Karpas-422 (cell line): ENCODE measurements at regions not wholly inside any gene's neighbourhood (a gene's known extent, or its start where the extent isn't known, plus 50 kb on each side); places are given as distances from the start of the nearest gene placed in this dataset.

ENCODE experiments used
- DNase-seq: peaks from one replicate; pipeline ENCODE4 v3.0.0-alpha.2; 2015
- H2AFZ ChIP-seq: fragments of 200-600 bp; sonication (generic); 2 replicates; pipeline ENCODE4 v1.6.1; 2014; ENCODE audit warnings: antibody characterized with exemption, low read length, mixed read lengths
- H3K27ac ChIP-seq: fragments of 200-600 bp; sonication (generic); 2 replicates; pipeline ENCODE4 v1.5.1; 2014; ENCODE audit warnings: mild to moderate bottlenecking, low read length, moderate library complexity
- H3K27me3 ChIP-seq: fragments of 200-600 bp; sonication (generic); 2 replicates; pipeline ENCODE4 v1.6.1; 2014; ENCODE audit warnings: low read length, mixed read lengths
- H3K36me3 ChIP-seq: fragments of 200-600 bp; sonication (generic); 2 replicates; pipeline ENCODE4 v1.6.1; 2014; ENCODE audit warnings: low read length, mixed read lengths; ENCODE audit not compliant: insufficient read depth
- H3K4me1 ChIP-seq: fragments of 200-600 bp; sonication (generic); 2 replicates; pipeline ENCODE4 v1.6.1; 2014; ENCODE audit warnings: mild to moderate bottlenecking, low read length, mixed read lengths
- H3K4me2 ChIP-seq: fragments of 200-600 bp; sonication (generic); 2 replicates; pipeline ENCODE4 v1.6.1; 2014; ENCODE audit warnings: low read length, low read depth, mild to moderate bottlenecking; ENCODE audit not compliant: poor library complexity, severe bottlenecking
- H3K4me3 ChIP-seq: fragments of 200-600 bp; sonication (generic); 2 replicates; pipeline ENCODE4 v1.5.1; 2014; ENCODE audit warnings: mild to moderate bottlenecking, antibody characterized with exemption, low read length, mixed read lengths
- H3K79me2 ChIP-seq: fragments of 200-600 bp; sonication (generic); 2 replicates; pipeline ENCODE4 v1.6.1; 2014; ENCODE audit warnings: mild to moderate bottlenecking, low read length, mixed read lengths
- H3K9ac ChIP-seq: fragments of 200-600 bp; sonication (generic); 2 replicates; pipeline ENCODE4 v1.6.0; 2014; ENCODE audit warnings: low read length
- H3K9me2 ChIP-seq: fragments of 200-600 bp; sonication (generic), shearing (Covaris generic); replicated peaks from 2 replicates; pipeline ENCODE4 v1.6.0; 2014; ENCODE audit warnings: mild to moderate bottlenecking, low read length, moderate library complexity; ENCODE audit not compliant: insufficient read depth
- H3K9me3 ChIP-seq: fragments of 300-700, 200-600 bp; sonication (generic); 2 replicates; pipeline ENCODE4 v1.6.1; 2014; ENCODE audit warnings: low read length, mixed read lengths
- H4K20me1 ChIP-seq: fragments of 200-600 bp; sonication (generic); 2 replicates; pipeline ENCODE4 v1.6.1; 2014; ENCODE audit warnings: mild to moderate bottlenecking, antibody characterized with exemption, low read length, low read depth; ENCODE audit not compliant: insufficient read depth

DNA sequence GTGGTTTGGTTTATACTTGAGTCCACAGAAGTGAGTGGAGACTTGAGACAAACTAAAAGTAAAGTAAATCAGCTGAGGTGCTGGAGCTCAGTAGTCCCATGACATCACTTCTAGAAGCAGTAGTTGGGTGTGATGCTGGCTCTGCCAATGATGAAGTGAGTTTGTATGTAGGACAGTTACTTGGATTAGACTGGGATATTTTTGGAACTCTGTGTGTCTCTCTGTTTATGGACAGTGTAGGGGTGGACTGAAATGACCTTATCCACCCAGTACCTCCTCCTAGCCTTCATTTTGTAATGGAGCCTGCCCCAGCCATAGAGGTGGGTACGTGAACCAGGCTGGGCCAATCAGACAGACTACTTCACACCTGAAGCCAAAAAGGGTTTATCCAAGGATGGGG is 52.2 kb downstream of the POLR1D start:
- Histone ChIP-seq H3K4me3 (no peak overlapping the region), H3K36me3 (no peaks in the 10 kb centered on the region), H2AFZ (no peak overlapping the region), H3K4me1 (no peaks in the 10 kb centered on the region), H3K27ac (no peak overlapping the region), H3K27me3 (no peaks in the 10 kb centered on the region), H3K9me3 (no peaks in the 10 kb centered on the region), H3K4me2 (no peak overlapping the region), H3K9ac (no peak overlapping the region), H3K9me2 (no peaks in the 10 kb centered on the region), H3K79me2 (no peaks in the 10 kb centered on the region), H4K20me1 (no peaks in the 10 kb centered on the region)
- DNase-seq: no peak

DNA sequence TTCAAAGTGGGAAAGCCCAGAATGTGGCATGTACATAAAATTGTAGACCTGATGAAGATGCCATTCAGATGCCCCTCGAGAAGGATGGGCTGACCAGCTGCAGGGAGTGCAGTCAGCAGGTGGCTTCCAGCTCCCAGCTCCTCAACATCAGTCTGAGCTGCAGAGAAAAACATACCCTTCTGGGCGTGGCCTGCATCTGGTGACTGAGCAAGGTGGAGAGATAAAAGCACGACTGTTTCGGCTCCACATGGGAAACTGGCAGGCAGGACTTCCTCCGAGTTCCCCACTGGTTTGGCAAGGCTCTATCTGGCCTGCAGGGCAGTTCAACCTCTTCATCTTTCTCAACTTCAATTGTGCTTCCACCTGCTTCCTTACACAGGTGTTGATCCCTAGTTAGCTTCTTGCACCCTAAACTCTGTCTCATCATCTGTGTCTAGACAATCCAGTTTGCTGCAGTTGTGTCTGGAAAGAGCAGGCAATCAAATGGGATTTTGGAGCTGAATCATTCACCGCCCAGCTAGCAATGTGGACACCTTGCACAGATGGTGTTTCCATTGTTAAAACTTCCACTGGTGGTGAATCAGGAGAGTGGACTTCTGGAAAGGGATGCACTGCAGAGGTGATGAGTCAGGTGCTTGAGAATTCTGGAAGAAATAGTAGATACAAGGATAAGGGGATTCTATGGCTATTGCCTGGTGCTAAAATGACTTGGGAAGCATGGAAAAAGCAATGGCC is 56.8 kb downstream of the POLR1D start:
- H3K9me2 ChIP-seq: no peaks in the 10 kb centered on the region

DNA sequence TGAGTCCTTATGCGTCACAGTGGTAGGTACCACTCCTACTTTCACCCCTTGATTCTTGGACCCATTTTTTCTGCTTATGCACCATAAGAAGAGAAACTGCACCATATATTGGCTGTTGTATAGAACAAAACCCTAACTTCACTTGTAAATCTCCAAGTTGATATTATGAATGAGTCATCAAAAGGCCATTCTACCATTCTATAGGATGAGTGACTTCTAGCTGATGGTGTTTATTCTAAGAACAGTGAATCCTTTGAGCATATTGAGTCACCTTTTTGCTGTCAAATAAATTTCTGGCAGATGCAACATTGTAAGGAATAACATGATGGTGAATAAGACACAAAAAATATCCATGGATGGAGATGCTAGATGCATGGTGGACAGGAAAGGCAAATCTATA is 57.7 kb downstream of the POLR1D start:
- no peak overlapping the region for H3K4me3 ChIP-seq
- no peaks in the 10 kb centered on the region for H3K9me3 ChIP-seq
- no peak overlapping the region for H3K4me2 ChIP-seq
- H3K27me3 ChIP-seq: no peaks in the 10 kb centered on the region
- no peak overlapping the region for H3K9ac ChIP-seq
- no peaks in the 10 kb centered on the region for H4K20me1 ChIP-seq
- H3K27ac ChIP-seq: no peak overlapping the region
- H3K4me1 ChIP-seq: no peaks in the 10 kb centered on the region
- no peaks in the 10 kb centered on the region for H3K79me2 ChIP-seq
- no peak for DNase-seq
- no peaks in the 10 kb centered on the region for H3K9me2 ChIP-seq
- no peak overlapping the region for H2AFZ ChIP-seq
- no peaks in the 10 kb centered on the region for H3K36me3 ChIP-seq

More for the DNA sequence above, 56.8 kb downstream of the POLR1D start:
- H3K36me3 ChIP-seq: no peaks in the 10 kb centered on the region
- no peak overlapping the region for H3K4me3 ChIP-seq
- DNase-seq: no peak
- H3K27ac ChIP-seq: no peak overlapping the region
- H4K20me1 ChIP-seq: no peaks in the 10 kb centered on the region
- H3K27me3 ChIP-seq: no peaks in the 10 kb centered on the region
- H3K4me2 ChIP-seq: no peak overlapping the region
- H3K9me3 ChIP-seq: no peaks in the 10 kb centered on the region
- no peaks in the 10 kb centered on the region for H3K4me1 ChIP-seq
- H2AFZ ChIP-seq: no peak overlapping the region
- H3K9ac ChIP-seq: no peak overlapping the region
- H3K79me2 ChIP-seq: no peaks in the 10 kb centered on the region

DNA sequence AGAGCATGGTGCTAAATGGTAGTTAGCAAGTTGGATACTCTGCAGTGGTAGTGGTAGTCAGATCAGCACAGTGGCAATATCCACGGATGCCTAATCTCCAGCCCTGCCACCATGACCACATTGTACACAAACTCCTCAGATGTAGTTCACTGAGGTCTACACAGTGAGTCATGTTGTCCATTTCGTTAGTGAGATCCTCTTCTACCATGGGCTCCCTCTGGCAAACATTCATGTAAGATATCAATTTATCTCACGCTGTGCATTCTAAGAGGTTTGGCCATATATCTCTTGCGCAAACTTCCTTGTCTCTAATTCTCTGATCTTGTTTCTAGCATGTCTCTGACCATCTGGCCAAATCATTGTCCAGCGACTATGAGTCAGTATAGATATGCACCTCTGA is 58.2 kb downstream of the POLR1D start:
- H3K4me2 ChIP-seq: no peak overlapping the region
- DNase-seq: no peak
- H3K9ac ChIP-seq: no peak overlapping the region
- H2AFZ ChIP-seq: no peak overlapping the region
- H3K9me3 ChIP-seq: no peaks in the 10 kb centered on the region
- H3K27ac ChIP-seq: no peak overlapping the region
- H4K20me1 ChIP-seq: no peaks in the 10 kb centered on the region
- H3K4me3 ChIP-seq: no peak overlapping the region
- H3K4me1 ChIP-seq: no peaks in the 10 kb centered on the region
- no peaks in the 10 kb centered on the region for H3K79me2 ChIP-seq
- H3K36me3 ChIP-seq: no peaks in the 10 kb centered on the region
- H3K27me3 ChIP-seq: no peaks in the 10 kb centered on the region
- H3K9me2 ChIP-seq: no peaks in the 10 kb centered on the region

DNA sequence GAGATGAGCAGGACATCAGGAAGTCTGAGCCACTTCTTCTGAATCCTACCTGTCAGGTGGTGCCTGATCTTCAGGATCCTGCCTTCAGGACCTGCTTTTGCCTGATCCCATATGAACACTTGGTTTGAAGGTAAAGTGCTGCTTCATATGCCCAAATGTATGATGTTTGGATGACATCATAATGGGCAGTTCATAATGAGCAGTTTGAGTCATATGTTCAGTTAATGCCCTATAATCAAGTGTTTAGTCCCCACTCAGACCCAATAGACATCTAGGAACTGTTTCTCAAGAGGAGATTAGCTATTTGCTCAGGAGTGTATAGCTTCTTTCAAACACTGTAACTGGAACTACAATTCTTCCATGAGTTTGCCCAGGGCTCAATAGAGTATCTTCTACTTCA is 58.8 kb downstream of the POLR1D start:
- no peak overlapping the region for H3K4me2 ChIP-seq
- H3K4me1 ChIP-seq: no peaks in the 10 kb centered on the region
- H3K9me3 ChIP-seq: no peaks in the 10 kb centered on the region
- no peak overlapping the region for H3K4me3 ChIP-seq
- no peak overlapping the region for H3K9ac ChIP-seq
- H3K36me3 ChIP-seq: no peaks in the 10 kb centered on the region
- no peak overlapping the region for H3K27ac ChIP-seq
- H3K79me2 ChIP-seq: no peaks in the 10 kb centered on the region
- no peaks in the 10 kb centered on the region for H3K27me3 ChIP-seq
- H4K20me1 ChIP-seq: no peaks in the 10 kb centered on the region
- H3K9me2 ChIP-seq: no peaks in the 10 kb centered on the region
- no peak overlapping the region for H2AFZ ChIP-seq
- DNase-seq: no peak

DNA sequence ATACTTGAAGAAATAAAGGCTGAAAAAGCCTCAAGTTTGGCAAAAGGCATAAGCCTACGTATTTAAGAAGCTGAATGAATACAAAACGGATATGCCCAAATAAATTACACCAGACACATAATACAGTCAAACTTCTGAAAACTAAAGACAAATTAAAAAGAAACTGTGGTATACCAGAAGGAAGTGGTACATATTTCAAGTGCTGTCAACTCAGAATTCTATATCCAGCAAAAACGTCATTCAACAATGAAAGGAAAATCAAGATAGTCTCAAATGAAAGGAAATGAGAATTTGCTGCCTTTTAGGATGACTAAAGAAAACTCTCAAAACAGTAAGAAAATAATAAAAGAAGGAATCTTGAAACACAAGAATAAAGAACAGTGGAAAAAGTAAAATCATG is 69.5 kb downstream of the POLR1D start:
- no peak for DNase-seq
- Histone ChIP-seq H3K4me3 (no peak overlapping the region), H3K4me2 (no peak overlapping the region)

DNA sequence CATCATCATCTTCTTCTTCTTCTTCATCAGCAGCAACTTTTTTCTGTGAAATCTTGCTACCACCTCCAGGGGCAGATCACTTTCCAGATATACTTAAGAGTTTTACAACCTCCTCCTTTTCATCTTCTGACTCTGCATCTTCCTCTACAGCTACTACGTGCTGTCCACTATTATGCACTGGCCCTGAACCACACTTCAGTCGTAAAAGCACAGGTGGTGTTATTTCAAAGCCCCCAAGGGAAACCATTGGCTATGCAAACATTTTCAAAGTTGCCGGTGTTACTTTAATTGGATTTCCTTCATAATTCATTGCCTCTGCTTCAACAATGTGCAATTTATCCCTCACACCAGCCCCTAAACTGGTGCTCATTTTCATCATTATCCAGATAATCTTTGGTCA is 75.0 kb downstream of the POLR1D start:
- no peaks in the 10 kb centered on the region for H4K20me1 ChIP-seq
- H3K27me3 ChIP-seq: no peaks in the 10 kb centered on the region
- peak overlapping the region; percentile 54 for H3K4me2 ChIP-seq
- no peaks in the 10 kb centered on the region for H3K79me2 ChIP-seq
- H3K27ac ChIP-seq: peak overlapping the region; percentile 72
- DNase-seq: peak; percentile 58
- peak overlapping the region; percentile 34 for H3K9ac ChIP-seq
- peaks cover 22% of the 10 kb centered on the region for H3K4me1 ChIP-seq
- peak overlapping the region; percentile 23; the same call in 1 of the 2 replicates for H2AFZ ChIP-seq
- H3K9me3 ChIP-seq: no peaks in the 10 kb centered on the region
- H3K36me3 ChIP-seq: no peaks in the 10 kb centered on the region
- H3K9me2 ChIP-seq: no peaks in the 10 kb centered on the region
- peak overlapping the region; percentile 42 for H3K4me3 ChIP-seq

More for the DNA sequence above, 69.5 kb downstream of the POLR1D start:
- Histone ChIP-seq H4K20me1 (no peaks in the 10 kb centered on the region), H3K4me1 (peaks cover 3% of the 10 kb centered on the region), H2AFZ (no peak overlapping the region), H3K27me3 (no peaks in the 10 kb centered on the region), H3K79me2 (no peaks in the 10 kb centered on the region), H3K27ac (no peak overlapping the region), H3K9me3 (peaks cover 14% of the 10 kb centered on the region), H3K9me2 (no peaks in the 10 kb centered on the region), H3K9ac (no peak overlapping the region), H3K36me3 (no peaks in the 10 kb centered on the region; the same call in 1 of the 2 replicates)

DNA sequence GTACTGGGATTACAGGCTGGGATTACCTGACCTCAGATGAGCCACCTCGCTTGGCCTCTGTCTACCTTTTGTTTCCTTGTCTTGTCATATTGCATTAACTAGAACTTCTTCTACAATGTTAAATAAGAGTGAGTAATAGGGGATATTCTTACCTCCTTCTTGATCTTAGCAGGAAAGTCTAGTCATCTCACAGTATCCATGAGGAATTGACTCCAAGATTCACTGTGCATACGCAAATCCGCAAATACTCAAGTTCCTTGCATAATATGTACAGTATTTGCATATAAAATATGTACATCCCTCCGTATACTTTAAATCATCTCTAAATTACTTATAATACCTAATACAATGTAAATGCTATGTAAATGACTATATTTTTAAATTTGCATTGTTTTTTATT is 78.3 kb downstream of the POLR1D start:
- H3K79me2 ChIP-seq: no peaks in the 10 kb centered on the region
- H3K36me3 ChIP-seq: no peaks in the 10 kb centered on the region
- H3K9me3 ChIP-seq: no peaks in the 10 kb centered on the region
- H3K4me2 ChIP-seq: no peak overlapping the region
- peaks cover 22% of the 10 kb centered on the region for H3K4me1 ChIP-seq
- H2AFZ ChIP-seq: no peak overlapping the region
- no peaks in the 10 kb centered on the region for H4K20me1 ChIP-seq
- no peaks in the 10 kb centered on the region for H3K9me2 ChIP-seq
- no peak overlapping the region for H3K9ac ChIP-seq
- no peaks in the 10 kb centered on the region for H3K27me3 ChIP-seq
- DNase-seq: no peak
- H3K4me3 ChIP-seq: no peak overlapping the region
- H3K27ac ChIP-seq: no peak overlapping the region
